Superior temporal gyrus (tissue), 1 donor: ENCODE measurements at regions not wholly inside any gene's neighbourhood (a gene's known extent, or its start where the extent isn't known, plus 50 kb on each side); places are given as distances from the start of the nearest gene placed in this dataset.

Experiments
- DNase-seq: peaks from one replicate; pipeline ENCODE4 v3.0.0-alpha.2; 2016; ENCODE audit errors: extremely low spot score

DNA sequence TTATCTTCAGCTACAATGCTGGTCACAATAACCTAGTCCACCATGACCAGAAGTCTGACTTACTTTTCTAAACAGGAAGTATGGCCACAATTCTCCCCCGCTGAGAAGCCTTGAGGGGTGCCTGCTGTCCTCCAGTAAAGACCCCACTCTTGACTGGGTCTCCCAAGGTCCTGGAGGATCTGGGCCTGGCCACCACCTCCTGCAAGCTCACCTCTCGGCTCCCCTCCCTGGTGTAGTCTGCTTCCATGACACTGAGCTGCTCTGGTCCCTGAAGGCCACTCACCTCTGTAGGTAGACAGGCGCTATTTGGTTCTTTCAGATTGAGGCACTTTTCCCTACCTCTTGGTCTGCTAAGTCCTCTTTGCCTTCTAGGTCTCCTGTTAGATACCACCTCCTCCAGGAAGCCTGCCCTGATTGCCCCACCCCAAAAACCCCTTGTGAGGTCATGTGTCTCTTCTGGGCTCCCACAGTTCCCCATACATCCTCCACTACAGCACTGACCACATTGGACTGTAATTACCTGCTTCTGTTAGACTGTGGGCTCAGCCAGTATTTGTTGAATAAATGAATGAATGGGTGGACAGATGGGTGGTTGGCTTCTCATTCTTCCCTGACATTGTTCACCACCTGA lies 62.6 kb upstream of the IER5L start:
- DNase-seq: no peak

DNA sequence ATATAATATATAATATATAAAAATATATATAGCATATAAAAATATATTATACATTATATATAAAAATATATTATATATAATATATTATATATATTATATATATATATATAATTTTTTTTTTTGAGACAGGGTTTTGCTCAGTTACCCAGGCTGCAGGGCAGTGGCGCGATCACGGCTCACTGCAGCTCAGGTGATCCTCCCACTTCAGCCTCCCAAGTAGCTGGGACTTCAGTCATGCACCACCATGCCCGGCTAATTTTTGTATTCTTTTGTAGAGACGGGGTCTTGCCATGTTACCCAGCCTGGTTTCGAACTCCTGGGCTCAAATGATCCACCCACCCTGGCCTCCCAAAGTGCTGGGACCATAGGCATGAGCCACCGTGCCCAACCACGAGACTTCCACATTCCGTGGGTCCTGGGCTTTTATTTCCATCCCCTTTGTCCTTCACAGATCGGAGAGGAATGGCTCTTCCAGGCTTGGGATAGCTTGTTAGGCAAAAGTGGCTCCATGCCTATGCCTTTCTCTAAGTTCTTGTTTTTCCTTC lies 62.0 kb upstream of the IER5L start:
- no peak for DNase-seq

DNA sequence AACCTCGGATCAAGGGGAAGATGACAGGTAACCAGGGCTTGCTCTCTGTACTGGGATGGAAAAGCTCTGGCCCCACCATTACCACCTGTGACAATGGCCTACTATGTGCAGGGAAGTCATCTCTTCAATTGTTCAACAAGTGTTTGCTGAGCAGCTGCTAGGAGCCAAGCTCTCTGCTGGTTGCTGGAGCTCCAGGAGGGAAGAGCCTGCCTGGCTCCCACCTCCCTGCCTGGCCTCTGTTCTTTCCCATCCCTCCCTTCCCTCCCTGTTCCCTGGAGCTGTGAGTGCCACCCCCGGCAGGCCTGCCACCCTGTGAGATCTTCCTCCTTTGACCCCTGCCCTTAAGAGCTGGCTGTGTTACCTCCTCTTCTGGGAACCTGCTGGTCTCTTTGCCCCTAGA lies 59.7 kb upstream of the IER5L start:
- no peak for DNase-seq

DNA sequence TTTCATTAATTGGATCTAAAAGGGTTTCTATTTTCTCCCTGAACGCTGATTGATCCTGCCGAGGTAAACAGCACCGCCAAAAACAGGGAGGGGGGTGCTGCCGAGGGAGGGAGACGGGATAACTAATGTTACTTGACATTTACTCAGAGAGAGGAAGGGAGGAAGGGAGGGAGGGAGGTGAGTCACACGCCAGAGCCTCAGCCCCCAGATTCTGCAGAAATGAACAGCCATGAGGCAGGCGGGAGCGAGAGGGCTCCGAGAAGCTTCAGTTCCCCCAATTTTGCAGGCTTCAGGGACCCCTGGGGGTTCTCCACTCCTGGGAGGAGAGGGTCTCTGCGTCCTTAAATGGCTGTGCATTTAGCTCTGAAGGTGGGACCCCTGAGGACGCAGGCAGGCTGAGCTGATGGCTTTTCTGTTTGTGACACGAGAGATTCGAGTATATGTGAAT lies 59.1 kb upstream of the IER5L start:
- DNase-seq: peak; percentile 30

DNA sequence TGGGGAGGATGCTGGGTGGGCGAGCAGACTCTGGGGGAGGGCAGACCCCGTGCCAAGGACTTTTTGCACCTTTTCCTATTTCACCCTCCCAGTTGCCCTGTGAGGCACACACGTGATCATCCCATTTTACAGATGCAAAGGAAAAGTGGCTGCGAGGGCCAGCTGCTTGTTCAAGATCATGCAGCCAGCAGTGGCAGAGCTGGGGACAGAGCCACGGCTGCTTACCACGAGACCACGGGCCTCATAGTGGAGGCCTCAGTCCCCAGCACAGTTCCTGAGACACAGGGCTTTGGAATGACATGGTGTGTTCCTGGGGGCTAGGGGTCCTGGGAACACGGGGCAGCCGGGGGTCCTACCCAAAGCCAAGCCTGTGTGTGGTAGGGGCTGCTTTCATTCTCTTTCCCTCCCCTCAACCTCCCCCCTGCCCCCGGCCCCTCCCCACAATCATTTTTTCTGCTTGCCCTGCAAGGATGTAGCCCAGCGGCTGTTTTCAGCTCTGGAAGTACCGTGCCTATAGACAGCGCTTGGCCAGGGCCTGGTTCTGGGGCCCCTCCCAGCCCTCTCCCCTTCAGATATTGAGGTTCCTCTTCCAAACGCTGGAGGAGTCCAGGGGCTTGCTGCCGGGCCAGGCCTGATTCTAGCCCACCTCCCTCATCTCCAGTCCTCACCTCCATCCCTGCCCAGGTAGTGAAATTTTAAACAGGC lies 58.5 kb upstream of the IER5L start:
- no peak for DNase-seq

DNA sequence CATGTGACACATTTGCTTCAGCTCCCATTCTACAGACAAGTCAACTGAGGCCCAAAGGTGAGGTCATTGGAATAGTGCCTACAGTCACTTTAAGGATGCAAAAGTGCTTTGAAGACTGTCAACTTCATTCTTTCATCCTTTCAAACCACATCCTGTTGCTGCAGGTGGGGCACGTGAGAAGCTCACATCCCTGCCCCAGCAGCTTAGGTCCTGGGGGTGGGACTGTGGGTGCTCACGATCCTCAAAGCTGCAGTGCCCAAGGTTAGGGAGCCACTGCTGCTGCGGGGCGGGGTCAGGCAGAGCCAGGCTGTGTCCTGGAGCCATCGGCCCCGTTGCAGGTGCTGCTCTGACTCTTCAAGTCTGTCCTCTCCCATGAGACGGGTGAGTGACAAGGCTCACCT lies 57.9 kb upstream of the IER5L start:
- no peak for DNase-seq

DNA sequence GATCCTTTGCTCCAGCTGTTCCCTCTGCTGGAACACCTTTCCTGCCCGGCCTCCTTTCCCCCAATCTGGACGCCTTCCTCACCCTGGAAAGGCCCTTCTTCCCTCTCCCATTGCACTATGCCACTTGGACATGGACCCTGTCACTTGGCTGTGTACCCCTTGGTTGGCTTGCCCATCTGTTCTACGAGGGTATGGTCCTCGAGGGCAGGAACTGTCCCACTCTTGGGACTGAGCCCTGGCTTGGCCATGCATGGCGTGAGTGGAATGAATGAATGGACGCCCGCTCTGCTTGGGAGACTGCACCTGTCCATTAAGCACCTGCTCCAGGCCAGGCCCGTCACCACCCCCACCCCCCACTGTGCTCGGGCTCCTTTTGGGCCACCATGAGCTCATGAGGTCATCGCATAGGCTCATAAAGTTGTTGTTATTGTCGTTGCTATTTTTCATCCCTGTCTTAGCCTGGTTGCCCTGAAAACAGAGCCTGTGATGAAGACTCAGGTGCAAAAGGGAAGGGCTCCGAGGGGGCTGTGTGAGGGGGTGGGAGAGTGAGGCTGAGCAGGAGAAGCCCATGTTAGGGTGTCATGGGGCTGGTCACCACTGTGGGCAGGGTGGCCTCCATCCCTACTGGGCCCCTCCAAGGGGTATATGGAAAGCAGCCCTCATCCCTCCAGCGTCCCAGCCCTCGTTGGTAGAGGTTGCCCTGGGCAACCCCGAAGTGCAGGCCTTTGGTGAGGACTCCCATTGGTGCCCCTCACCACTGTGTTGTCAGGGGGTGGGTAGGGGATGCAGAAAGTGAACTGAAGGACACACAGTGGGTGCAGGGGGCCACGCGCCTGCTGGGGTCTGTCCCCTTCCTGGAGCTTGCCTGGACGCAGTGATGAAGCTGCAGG lies 57.2 kb upstream of the IER5L start:
- DNase-seq: no peak

DNA sequence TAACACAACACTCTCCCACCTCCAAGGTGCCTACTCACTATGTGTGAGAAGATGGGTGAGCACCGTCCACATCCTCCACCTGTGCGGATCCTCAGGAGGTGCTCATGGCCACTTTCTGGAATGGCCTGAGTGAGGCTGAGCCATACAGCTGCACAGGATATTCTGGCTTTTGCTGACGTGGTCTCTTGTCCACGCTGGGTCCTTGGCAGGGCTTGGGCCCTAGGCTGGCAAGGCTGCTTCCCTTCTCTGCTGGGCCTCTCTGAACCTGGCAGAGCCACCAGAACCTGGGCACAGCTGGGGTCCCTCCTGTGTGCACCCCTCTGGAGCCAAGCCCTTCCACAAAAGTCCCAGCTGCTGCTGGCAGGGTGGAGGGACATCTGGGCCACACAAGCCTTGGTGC lies 56.4 kb upstream of the IER5L start:
- no peak for DNase-seq

DNA sequence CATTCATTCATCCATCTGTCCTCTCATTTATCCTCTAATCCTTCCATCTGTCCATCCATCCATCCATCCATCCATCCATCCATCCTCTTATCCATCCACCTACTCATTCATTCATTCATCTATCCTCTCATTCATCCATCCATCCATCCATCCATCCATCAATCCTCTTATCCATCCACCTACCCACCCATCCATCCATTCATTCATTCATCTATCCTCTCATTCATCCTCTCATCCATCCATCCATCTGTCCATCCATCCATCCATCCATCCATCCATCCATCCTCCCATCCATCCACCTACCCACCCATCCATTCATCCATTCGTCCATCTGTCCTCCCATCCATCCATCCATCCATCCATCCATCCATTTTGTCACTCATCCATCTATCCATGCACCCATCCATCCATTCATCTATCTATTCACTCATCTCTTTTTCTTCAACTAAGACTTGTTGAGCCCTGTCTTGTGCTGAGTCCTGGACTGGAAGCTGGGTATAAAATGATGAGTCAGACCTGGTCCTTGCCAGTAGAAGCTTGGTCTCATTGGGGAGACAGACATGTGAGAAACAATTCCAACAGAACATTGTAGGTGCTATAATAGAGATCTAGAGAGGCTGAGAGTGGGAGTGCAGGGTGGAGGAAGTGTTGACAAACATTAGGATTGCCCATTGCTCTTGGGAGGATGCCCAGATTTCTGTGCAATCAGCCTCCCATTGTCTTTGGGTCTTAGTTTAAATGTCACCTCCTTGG lies 55.0 kb upstream of the IER5L start:
- no peak for DNase-seq

DNA sequence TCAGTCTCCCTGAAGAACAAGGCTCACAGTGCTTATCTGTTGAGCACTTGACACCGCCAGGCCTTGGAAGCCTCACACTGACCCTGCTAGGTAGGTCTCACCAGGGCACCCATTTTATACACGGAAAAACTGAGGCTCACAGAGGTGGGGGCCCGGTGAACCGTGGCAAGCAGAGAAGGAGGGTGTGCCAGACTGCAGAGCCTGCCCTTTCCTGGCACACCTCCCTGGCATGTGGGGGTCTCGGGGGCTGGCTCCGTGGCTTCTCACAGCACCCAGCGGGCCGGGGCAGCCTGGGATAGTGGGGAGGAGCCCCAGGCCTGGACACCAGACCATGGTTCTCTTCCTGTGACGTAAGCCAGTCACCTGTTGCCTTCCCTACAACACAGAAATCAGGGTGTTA lies 53.7 kb upstream of the IER5L start:
- no peak for DNase-seq

DNA sequence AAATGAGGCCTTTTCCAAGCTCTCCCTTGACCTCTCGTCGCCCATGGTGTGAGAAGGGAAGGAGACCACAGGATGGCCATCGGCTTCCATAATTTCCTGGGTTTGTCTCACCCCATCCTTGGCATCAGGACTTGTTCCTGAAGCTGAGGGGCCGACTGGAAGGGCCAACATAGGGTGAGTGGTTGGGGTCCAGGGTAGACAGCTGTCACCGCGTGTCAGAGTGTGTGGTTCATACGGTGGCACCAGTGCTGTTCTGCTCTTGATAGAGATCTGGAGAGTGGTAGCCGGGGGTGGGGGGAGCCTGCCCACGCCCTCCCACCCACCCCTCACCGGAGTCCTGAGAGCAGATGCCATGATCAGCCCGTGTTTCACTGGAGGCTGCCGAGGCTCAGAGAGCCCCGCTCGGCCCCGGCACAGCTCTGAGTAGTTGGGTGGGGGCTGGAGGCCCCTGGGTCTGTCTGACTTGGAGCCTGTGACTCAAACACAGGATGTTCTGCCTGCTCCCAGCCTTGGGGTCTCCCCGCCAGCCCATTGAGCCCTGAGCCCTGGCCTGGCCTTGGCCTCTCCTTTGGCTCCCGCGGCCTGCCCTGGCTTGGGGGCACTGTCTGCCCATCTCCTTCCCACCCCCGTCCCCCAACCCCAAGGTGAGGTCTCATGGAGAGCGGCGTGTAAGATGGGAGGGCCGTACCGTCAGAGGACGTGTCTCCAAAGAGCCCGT lies 53.1 kb upstream of the IER5L start:
- DNase-seq: no peak

DNA sequence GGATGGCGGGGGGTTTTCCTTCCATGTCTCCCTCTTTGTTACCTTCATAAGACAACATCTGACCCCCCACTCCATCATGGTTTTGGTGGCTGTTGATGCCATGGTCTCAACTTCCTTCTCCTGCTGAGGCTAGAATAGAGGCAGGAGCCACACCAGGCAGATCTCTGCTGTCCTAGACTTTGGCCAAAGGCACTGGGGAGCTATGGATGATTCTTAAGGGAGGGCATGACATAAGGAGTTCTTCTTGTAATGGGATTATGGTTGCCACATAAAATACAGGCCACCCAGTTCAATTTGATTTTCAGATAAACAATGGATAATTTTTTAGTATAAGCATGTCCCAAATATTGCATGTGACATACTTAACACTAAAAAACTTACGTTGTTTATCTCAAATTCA lies 52.2 kb upstream of the IER5L start:
- DNase-seq: no peak
